ENCODE measurements at regions not wholly inside any gene's neighbourhood (a gene's known extent, or its start where the extent isn't known, plus 50 kb on each side); places are given as distances from the start of the nearest gene placed in this dataset.
"Not testable (repeated sequence)": the region's sequence is repeated elsewhere in the genome, so short reads cannot be mapped to it uniquely, and the experiment has no call there.

DNA sequence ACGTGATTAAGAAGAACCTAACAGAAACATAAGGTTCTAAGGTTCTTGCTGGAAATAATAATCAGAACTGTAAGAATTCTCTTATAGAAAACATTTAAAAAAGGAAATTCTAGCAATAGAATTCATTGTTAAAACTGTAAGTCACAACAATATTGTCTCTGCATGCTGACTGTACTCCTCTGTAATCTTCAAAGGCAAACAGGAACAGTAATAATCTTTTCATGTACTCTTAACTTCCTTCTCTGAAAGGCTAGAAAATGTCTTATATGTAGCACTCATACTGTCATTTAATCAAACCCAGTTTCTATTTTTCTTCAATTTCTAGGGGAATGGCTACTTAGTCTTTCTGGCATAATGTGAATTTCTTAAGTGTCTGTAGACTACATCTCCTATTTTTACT, 103.5 kb upstream of the AGAP9 start:
- not testable (repeated sequence) for DNase-seq (ENCODE audit: low read depth in 2 of 3, low spot score in 2 of 3)

DNA sequence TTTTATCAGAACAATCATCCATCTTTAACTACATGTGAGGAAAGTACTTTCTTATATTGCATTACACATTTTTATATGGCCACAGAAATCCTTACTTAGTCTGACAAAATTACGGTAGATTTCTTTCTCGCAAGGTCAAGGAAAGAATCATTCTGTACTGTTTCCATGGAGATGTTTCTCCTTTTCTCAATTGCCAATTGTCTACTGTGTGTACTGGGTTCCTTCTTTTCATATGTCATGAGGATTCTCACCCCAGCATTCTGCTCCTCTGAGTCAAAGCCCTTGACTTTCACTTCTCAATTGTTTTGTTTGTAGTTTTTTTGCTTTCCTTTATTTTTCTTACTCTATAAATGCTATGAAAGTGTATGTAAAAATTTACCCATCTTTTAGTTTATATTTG, 99.3 kb upstream of the AGAP9 start:
- not testable (repeated sequence) for DNase-seq (ENCODE audit: low read depth in 2 of 3, low spot score in 2 of 3)

- not testable (repeated sequence) for DNase-seq (ENCODE audit: low read depth in 2 of 3, low spot score in 2 of 3)
Measured at GRCh38 chr10:47619300-47620012, 96.0 kb upstream of the AGAP9 start.

DNA sequence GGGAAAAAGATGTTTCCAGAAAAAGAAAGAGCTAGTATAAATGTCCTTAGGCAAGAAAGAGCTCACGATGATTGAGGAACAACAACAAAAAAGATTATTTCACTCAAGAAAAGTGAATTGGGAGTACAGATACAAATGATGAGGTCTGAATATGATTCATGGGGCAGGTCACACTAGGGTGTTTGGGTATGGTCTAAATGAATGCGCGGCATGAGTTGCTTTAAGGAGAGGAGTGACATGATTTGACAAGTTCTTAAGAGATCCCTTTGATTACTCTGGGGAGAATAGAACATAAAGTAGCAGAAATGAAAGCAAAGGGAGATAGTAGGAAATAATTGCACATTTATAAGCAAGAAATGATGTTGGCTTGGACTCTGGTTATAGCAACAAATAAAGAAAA, 85.9 kb upstream of the AGAP9 start:
- not testable (repeated sequence) for DNase-seq (ENCODE audit: low read depth in 2 of 3, low spot score in 2 of 3)

GRCh38 chr10:47605791-47606773, 82.6 kb upstream of the AGAP9 start:
- not testable (repeated sequence) for DNase-seq (ENCODE audit: low read depth in 2 of 3, low spot score in 2 of 3)

GRCh38 chr10:47600604-47601003, 77.2 kb upstream of the AGAP9 start:
- DNase-seq (ENCODE audit: low read depth in 2 of 3, low spot score in 2 of 3), result not testable (repeated sequence)

- not testable (repeated sequence) for DNase-seq (ENCODE audit: low read depth in 2 of 3, low spot score in 2 of 3)
Measured at GRCh38 chr10:47600127-47600526, 76.7 kb upstream of the AGAP9 start.

DNA sequence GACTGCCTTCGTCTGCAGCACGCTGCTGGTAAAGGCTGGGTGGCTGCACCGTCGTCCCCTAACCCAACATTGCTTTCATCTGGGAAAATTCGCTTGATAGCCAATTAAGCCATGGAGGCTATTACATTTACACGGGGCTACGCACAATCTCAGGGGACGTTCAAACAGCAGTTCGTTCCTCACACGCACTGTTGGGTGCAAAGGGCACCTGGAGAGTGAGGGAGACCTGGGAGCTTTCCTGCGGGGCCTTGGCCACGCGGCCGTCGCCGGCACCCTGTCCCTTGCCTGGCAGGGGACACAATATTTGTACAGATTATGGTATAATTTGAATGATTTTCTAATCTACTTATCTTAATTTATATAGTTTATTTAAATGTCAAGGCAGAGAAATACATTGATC, 76.2 kb upstream of the AGAP9 start:
- not testable (repeated sequence) for DNase-seq (ENCODE audit: low read depth in 2 of 3, low spot score in 2 of 3)

DNA sequence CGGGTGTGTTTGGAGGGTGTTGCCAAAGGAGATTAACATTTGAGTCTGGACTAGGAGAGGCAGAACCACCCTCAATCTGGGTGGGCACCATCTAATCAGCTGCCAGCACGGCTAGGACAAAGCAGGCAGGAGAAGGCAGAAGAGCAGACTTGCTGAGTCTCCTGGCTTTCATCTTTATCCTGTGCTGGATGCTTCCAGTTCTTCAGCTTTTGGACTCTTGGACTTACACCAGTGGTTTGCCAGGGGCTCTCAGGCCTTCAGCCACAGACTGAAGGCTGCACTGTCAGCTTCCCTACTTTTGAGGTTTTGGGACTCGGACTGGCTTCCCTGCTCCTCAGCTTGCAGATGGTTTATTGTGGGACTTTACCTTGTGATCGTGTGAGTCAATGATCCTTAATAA, 70.4 kb upstream of the AGAP9 start:
- not testable (repeated sequence) for DNase-seq (ENCODE audit: low read depth in 2 of 3, low spot score in 2 of 3)

GRCh38 chr10:47593129-47593528, 69.7 kb upstream of the AGAP9 start:
- DNase-seq (ENCODE audit: low read depth in 2 of 3, low spot score in 2 of 3), result not testable (repeated sequence)

- DNase-seq (ENCODE audit: low read depth in 2 of 3, low spot score in 2 of 3), result not testable (repeated sequence)
Measured at GRCh38 chr10:47590956-47591355, 67.5 kb upstream of the AGAP9 start.

DNA sequence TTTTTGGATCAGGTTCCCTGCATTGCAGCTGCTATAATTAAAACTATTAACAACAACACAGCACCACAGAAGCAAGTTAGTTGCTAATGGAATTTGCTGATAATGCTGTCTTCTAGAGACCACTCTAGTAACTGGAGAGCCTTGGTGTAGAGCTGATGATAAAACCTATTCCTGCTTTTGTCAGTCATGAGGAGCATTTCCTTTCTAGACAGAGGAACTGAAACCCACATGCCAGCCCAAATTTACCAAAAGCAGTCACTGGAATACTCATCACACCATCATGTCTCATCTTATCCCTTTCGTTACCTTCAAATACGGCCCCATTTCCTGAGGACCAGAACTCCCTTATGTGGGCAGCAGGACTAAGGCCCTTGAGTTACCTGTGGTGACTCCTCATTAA, 67.1 kb upstream of the AGAP9 start:
- not testable (repeated sequence) for DNase-seq (ENCODE audit: low read depth in 2 of 3, low spot score in 2 of 3)

GRCh38 chr10:47582051-47582450, 58.6 kb upstream of the AGAP9 start:
- DNase-seq (ENCODE audit: low read depth in 2 of 3, low spot score in 2 of 3), result not testable (repeated sequence)

DNA sequence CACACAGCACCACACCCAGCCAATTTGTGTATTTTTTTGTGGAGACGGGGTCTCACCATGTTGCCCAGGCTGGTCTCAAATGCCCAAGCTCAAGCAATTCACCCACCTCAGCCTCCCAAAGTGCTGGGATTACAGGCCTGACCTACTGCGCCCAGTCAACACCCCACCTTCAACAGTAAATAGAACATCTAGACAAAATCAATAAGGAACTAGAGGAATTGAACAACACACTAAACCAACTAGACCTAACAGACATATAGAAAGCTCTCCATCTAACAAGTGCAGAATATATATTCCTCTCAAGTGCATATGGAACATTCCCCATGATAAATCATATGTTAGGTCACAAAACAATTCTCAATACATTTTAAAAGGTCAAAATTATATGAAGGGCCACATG, 56.6 kb upstream of the AGAP9 start:
- DNase-seq (ENCODE audit: low read depth in 2 of 3, low spot score in 2 of 3), result not testable (repeated sequence)

GRCh38 chr10:47578547-47578946, 55.1 kb upstream of the AGAP9 start:
- DNase-seq (ENCODE audit: low read depth in 2 of 3, low spot score in 2 of 3), result not testable (repeated sequence)
